Esophagus mucosa (tissue), 1 donor: ENCODE measurements at regions not wholly inside any gene's neighbourhood (a gene's known extent, or its start where the extent isn't known, plus 50 kb on each side); places are given as distances from the start of the nearest gene placed in this dataset.
"Not testable (repeated sequence)": the region's sequence is repeated elsewhere in the genome, so short reads cannot be mapped to it uniquely, and the experiment has no call there.

Source experiments
- ATAC-seq: fragments of 200-7000 bp; cut with Tn5 transposase; one replicate; pipeline ENCODE4 v1.9.1; 2020
- donor health status: DM: yes; HTN: yes; CAD: no.

DNA sequence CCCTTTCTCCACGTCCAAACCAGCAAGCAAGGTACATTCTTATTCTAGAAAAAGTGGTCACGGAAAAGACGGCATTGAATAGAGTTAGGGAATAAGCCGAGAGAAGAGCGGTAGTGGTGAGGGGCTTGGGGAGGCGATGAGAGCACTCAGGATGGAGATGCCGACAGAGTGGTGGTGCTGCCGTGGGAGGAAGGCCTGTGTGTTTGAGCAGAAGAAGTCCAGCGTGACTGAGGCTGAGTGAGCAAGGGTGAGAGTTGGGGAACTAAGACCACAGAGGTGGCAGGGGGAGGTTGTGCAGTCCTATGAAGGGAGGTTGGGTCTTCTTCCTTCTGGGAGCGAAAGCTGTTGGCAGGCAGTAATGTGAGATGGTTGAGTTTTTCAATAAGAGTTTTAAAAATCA lies 252.3 kb downstream of the ABCC12 start:
- no peak for ATAC-seq

DNA sequence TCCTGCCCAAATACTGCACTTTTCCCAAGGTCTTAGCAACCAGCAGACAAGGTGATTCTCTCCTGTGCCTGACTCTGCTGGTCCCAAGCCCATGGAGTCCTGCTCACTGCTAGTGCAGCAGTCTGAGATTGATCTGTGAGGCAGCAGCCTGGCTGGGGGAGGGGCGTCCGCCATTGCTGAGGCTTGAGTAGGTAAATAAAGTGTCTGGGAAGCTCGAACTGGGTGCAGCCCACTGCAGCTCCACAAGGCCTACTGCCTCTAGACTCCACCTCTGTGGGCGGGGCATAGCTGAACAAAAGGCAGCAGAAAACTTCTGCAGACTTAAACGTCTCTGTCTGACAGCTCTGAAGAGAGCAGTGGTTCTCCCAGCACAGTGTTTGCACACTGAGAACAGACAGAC lies 258.7 kb downstream of the ABCC12 start:
- ATAC-seq: not testable (repeated sequence)

DNA sequence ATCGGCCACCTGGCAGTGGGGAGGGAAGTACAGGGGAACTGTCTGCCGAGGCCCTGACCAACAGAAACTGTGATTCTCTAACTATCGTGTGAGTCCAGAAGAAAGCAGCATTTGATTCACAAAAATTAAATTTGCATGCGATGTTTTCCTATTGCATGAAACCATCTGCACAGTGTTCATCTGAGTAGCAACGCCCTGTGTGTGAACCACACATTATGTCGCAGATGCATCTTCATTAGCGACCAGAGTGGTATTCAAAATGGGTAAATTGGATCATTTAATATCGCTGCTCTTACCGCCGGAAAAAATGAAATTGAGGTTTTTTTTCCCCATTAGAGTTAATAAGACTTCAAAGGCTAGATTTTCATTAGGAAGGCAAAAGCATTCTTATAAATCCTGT lies 260.6 kb downstream of the ABCC12 start:
- no peak for ATAC-seq

DNA sequence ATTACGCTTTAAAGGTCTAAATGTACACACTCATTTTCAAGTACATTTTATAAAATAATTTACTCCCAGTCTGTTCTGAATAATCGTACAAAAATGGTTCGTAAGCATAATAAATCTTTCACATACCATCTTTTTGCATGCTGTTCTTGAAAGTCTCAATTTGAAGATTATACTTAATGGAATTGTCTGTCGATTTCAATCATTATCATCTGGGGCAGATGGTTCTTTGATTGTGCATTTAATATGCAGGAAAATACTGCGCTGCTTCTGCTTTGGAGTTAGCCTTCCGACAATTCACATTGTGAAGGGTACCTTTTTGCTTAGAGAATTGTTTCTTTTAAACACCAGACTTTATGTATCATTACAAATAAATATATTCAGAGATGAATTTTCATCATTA lies 262.8 kb downstream of the ABCC12 start:
- no peak for ATAC-seq

DNA sequence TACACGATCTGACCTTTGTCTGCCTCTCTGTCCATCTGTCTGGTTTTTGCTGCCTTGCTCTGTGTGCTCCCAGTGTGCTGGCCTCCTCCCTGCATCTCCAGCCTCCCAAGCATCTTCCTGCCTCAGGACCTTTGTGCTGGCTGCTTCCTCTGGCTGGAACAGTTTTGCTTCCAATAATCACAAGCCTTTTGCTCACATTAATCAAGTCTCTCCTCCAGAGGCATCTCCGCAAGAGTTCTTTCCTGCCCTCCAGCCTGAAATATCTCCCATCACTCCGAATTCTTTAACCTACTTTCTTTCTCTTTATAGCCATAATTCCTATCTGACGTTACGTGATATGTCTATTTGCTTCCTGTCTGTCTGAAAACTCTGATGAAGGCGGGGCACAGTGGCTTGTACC lies 267.1 kb downstream of the ABCC12 start:
- no peak for ATAC-seq

DNA sequence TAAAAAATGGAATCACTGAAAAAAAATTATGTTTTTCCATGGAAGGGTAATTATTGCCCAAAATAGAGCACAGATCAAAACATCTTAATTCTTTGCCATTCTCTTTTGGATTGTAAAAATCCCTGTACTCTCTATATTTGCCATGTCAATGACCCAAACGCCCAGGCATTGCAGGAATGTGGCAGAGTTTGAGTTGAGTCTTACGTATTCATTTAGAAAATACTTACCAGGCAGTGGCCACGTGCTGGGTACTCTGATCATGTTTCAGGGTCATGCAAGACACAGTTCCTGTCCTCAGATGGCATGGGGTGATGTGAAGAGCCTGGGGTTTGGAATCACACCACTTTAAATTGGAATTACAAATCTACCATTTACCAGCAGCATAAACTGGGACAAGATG lies 267.7 kb downstream of the ABCC12 start:
- ATAC-seq: no peak

DNA sequence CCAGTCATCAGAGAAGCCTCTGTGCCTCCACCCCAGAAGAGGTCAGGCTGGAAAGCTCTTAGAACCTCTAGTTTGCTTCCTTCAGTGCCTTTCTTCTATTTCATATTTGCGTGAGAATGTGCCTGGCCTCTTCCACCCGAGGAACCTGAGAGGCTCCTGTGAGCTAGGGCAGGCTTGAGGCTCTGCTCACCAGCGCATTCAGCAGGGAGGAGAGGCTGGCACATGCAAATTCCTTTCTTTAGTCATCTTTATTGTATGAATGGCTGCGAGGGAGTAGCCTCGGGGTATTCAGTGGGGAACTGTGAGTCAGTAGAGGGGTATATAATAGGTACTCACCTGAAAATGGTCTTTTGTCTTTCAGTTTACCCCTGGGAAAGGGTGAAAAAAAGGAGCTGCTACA lies 268.3 kb downstream of the ABCC12 start:
- ATAC-seq: no peak

DNA sequence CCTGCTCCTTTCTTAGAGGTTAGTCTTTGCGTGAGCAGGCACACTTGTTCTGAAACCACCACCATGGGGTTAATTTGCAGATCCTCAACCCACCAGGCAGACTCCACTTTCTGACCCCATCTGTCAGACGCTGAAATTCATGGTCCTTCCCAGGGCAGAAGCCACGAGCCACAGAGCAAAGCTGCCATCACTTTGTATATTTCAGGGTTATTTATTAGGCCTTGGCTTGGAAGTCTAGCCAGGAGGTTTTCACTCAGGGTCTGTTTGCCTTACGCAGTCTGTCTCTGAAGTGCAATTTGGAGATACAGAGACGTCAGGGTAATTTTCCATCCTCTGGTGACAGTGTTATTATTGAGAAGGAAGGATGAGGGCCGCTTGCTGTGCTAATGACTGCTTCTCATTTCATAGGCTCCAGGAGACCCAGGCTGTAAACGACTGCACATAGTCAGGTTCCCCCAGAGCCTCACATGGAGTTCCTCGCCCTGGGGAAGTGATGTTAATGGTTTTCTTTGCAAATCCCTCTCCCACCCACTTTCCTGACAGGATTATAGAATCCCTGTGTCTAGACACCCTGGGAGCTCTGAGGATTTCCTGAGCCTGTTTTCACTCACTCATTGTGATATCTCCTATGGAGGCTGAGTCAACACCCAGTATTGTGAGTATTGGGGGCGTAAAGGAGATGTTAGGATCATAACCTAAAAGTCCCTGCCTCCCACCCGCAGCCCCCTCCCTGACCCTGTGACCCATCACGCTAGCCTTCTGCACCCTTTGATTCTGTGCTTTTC lies 269.0 kb downstream of the ABCC12 start:
- ATAC-seq: no peak

DNA sequence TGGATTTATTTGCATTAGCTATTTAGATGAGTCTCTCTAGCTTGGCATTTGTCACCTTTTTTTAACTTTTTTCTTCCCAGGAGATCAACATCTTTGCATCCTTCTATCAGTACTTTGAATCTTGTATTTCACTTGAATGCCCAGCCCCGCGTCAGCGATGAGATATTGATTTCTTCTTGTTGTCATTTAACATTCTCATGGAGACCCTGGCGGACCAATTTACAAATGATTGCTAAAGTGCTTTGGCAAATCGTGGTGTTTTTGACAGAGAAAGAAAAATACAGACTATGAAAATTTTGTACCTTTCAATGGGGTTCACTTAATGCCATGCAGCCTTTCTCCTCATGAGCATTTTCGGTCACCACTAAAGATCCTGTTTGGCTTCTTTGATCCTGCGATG lies 269.7 kb downstream of the ABCC12 start:
- ATAC-seq: no peak

DNA sequence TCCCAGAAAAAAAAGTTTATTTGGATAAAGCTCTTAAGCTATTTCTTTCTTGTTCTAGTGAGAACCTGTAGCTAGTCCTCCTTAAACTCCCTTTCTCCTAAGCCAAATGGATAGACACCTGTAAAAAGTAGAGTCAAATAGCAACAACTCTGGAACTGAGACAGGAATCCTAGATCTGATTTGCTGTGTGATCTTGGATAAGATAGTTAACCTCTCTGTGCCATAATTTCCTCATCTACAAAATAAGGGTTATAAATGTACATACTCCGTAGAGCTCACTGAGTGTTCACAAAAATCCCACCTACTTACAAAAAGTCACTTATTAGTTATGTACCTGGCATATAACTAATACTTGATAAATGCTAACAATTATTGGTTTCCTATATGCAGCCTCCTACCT lies 270.3 kb downstream of the ABCC12 start:
- no peak for ATAC-seq

DNA sequence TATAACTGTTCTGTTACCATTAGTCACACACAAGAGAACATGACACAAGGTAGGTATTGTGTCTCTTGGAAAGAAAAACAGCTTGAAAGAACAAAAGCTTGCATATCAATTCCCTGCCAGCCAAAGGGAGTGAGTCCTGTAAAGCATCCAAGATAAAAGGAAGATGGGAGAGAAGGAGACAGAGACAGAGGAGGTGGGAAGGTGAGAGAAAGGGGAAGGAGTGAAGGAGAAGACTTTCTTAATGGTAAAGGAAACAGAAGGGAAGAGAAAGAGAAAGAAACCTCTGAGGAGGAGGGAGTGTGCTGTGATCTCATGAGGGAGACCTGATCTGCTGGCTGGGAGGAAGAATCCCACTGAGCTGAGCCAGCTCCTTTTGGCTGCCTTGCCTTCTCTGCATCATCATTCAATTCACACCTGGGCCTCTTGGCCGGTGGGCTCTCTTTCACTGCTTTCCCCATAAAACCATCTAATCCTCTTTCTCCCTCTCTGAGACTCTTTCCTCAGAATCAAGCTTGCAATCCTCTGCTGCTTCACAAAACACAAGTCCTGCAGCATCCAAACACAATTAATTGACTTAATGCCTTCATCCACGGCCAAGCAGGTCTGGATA lies 271.6 kb downstream of the ABCC12 start:
- no peak for ATAC-seq

DNA sequence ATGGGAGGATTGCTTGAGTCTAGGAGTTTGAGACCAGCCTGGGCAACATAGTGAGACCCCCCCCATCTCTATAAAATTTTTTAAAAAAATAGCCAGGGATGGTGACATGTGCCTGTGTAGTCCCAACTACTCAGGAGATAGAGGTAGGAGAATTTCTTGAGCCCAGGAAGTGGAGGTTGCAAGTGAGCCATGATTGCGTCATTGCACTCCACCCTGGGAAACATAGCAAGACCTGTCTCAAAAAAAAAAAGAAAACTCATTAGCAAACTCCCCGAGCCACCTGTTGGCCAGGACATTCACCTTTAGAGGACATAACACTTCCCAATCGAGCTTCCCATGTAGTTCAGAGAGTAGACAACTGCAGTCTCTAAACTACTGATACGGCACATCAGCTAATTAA lies 274.2 kb downstream of the ABCC12 start:
- no peak for ATAC-seq

DNA sequence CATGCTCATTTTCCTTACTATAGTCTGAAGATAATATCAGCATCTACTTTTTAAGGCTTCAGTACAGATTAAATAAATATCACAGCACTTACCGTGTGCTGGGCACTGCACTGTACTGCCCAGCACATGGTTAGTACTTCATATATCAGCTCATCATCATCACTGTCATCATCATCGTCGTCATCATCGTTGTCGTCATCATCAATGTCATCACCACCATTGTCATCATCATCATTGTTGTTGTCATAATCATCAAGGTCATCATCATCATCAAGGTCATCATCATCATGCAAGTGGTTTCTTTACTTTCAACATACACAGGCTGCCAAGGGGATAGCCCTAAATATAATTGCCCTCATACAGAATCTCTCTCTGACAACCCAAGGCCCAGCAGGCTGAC lies 275.1 kb downstream of the ABCC12 start:
- no peak for ATAC-seq

DNA sequence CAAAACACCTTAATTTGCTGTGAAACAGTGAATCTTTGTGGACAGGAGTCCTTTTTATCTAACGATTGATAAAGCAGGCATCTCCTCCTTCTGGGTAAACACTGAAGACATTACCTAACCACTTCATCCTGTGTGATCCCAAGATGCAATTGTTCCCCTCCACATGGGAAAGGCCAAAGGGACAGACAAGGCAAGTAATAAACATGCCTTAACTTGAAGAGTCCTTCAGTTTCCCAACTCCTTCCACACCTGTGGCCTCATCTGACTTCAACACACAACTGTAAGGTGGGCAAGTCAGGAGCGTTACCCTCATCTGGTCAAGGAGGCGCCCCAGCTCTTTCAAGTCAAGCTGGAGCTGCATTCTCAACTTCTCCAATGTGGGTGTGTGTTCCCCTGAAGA lies 278.6 kb downstream of the ABCC12 start:
- ATAC-seq: no peak

DNA sequence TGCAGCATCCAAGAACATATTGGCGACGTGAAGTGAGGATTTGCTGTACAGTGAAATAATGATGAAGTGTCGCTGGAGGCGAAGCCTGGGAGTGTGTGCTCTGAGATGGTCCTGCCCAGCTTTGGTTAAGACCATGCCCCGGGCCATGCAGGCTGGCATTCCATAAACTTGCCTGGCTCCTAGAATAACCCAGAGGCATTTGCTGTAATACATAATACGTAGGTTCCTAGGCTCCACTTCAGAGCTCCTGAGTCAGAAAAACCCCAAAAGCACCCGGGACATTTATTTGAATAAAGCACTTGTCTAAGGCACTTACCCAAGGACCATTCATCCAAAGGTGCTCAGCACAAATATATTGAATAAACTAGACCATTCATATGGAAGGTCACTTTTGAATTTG lies 279.3 kb downstream of the ABCC12 start:
- ATAC-seq: no peak

DNA sequence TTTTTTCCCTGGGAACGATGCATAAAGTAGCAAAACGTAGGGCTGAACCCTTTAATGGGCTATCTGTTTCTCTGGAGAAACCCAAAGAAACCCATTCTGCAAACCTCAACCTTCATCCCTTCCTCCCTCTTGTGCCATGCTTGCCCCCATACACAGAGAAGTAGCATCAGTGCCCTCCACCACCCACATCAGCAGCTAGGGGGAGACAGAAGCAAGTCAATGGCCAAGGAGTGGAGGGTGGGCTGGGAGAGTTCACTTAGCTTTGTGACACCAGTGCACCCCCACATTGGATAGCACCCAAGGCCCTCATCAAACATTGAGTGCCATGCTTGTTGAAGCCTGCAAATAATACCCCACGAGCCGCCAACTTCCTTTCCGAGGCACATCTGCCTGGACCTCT lies 282.4 kb downstream of the ABCC12 start:
- ATAC-seq: no peak

DNA sequence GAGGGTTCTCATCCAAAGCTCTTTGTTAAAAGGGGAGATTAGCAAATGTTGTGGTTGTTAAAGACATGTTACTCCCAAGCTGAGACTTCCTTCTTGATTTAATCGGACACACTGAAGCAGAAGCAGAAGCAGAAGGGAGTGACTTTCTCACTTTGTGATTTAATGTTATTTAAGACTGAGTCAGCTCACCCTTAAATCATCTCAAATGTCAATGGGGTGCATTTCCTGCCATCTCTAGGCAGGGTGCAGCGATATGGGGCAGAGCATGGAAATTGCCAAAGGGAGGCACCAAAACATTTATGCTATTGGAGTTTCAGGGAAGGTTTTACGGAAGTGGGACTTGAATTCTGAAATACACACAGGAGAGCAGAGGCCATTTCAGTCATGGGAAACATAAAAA lies 283.6 kb downstream of the ABCC12 start:
- ATAC-seq: no peak

DNA sequence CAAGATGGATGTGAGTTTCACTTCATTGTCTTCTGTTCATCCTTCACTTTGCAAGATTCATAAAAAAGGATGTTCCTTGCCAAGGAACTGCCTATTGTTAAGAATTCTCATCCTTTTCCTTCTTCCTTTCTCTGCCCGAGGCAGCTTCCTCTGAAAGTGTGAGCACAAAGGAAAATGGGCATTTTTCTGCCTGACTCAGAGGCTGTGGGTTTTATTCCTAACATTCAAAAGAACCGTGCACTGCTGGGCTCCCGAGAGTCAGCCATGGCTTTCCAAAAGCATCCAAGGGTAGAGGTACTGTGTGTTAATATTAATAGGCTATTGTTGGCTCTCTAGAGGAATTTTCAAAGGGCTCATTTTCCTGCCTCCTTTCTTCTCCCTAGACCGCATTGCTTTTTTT lies 289.4 kb downstream of the ABCC12 start:
- ATAC-seq: no peak

DNA sequence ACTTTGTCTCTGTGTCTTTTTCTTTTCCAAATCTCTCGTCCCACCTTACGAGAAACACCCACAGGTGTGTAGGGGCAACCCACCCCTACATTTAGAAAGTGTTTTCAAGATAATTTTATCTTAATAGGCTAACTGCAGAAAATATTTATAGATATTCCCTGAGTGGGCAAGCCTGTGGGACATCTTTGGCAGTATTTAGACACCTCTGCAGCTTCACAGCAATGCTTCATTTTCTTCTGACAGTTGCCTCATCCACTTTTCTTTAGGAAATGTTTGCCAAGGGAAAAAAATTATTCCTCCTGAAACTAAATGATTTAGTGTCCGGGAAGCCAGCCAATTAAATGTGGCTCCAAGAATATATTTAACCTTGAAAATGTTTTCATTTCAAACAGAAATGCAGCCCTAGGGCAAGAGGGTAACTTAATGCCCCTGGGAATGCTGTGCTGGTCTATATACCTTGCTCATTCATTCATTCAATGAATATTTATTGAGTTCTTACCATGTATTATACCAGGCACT lies 290.4 kb downstream of the ABCC12 start:
- ATAC-seq: no peak

DNA sequence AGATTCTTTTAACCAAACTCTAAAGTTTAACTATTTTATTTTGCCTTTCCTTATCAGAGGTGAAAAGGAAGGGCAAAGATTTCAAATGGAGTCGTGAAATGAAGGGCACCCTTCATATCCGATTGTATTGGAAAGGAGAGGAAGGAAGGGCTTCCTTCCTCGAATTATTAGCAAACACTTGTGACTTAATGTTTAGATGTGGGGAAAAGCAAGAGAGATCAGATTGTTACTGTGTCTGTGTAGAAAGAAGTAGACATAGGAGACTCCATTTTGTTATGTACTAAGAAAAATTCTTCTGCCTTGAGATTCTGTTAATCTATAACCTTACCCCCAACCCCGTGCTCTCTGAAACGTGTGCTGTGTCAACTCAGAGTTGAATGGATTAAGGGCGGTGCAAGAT lies 291.5 kb downstream of the ABCC12 start:
- ATAC-seq: not testable (repeated sequence)

DNA sequence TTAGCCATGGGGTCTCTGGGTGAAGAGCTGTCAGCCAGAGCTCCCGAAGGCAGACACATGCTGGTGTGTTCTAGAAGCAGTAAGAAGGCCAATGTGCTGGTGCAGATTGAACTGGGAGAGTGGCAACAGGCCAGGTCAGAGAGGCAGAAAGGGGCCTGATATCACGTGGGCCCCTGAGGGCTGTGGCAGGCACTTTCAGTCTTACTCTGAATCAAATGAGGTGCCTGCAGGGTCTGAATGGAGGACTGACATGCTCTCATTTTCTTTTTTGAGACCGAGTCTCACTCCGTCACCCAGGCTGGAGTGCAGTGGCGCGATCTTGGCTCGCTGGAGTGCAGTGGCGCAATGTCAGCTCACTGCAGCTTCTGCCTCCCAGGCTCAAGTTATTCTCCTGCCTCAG lies 293.8 kb downstream of the ABCC12 start:
- no peak for ATAC-seq

DNA sequence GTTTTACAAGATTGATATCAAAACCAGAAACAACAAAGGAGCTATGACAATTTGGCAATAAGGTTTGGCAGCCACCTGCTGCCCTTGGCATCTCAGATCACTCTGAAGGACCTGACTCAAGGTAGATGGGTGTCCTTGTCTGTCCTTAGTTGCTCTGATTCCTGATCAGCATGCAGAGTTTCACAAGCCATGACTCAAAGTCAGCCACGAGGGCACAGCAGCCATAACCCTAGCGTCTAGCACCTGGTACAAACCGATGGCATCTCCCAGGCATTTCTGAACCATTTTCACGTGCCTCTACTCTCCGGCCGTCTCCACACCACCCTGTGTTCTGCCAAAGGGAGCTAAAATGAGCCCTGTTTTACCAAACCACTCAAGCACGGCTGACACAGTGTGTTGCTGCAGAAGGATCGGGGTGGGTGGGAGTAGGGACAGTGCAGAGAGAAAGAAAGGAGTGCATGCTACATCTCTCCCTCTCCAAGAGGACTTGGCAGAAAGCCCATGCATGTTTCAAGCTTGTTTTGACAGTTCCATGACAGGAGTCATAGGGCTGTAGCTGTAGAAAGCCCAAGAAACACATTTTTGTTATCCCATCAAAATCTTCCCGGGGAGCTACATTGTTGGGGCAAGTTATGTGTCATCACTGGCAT lies 297.3 kb downstream of the ABCC12 start:
- ATAC-seq: no peak

DNA sequence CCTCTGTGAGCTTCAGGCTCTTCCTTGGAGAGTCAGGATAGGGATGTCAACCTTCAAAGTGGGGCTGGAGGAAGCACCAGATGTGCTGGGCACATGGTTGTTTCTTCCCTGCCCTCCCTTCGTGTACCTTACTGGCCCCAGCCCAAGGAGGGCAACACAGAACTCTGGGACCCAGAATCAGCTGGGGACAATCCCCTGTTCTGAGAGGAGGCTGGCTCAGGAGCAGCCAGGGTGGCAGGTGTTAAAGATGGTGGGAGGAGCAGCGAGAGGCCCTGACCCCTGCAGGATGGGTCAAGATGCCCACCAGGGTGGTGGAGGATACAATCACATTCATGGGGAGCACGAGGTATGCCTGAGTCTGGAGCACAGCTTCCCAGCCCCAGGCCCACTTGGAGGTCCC lies 300.4 kb downstream of the ABCC12 start:
- ATAC-seq: no peak

DNA sequence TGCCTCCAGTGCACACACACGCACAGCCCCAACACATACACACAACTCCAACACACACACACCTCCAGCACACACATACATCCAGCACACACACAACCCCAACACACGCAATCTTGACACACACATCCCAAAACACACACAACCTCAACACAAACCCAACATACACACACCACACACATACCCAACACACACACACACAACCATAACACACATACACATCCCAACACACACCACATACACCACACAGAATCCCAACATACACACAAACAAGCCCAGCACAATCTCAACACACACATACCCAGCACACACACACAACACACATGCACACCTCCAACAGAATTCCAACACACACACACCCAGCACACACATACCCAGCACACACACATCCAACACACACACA lies 301.1 kb downstream of the ABCC12 start:
- ATAC-seq: no peak
